Activated T-cell treated with anti-CD3 and anti-CD28 coated beads, Interleukin-2, amount 50 U/mL, for 48 hours (primary cell): ENCODE measurements at regions not wholly inside any gene's neighbourhood (a gene's known extent, or its start where the extent isn't known, plus 50 kb on each side); places are given as distances from the start of the nearest gene placed in this dataset.
"Not testable (repeated sequence)": the region's sequence is repeated elsewhere in the genome, so short reads cannot be mapped to it uniquely, and the experiment has no call there.

ENCODE experiments used
- DNase-seq, 2 experiments: peaks; one replicate each; pipeline ENCODE4 v3.0.0-alpha.2; 2020

DNA sequence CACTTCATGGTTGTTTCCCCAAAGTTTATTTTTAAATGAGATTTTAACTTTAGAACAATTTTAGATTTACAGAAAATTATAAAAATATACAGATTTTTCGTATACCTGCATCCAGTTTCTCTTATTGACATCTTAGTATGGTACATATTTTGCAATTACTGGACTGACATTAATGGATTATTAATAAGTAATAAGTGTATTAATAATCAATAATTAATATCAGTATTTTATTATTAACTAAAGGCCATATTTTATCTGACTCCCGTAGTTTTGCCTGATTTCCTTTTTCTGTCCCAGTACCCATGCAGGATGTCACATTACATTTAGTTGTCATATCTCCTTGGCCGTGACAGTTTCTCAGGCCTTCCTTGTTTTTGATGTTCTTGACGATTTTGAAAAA is 307.0 kb downstream of the C6orf118 start:
- no peak for DNase-seq

DNA sequence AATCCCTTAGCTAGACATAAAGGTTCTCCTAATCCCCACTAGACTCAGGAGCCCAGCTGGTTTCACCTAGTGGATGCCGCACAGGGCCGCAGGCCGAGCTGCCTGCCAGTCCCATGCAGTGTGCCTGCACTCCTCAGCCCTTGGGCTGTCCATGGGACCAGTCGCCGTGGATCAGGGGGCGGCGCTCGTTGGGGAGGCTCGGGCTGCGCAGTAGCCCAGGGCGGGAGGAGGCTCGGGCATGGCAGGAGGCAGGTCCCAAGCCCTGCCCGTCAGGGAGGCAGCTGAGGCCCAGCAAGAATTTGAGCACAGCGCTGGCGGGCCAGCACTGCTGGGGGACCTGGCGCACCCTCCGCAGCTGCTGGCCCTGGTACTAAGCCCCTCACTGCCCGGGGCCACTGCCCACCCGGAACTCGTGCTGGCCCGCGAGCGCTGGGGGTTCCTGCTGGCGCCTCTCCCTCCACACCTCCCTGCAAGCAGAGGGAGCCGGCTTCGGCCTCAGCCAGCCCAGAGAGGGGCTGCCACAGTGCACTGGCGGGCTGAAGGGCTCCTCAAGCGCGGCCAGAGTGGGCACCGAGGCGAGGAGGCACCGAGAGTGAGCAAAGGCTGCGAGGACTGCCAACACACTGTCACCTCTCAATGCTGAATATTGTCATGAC is 307.8 kb downstream of the C6orf118 start:
- DNase-seq = no peak

DNA sequence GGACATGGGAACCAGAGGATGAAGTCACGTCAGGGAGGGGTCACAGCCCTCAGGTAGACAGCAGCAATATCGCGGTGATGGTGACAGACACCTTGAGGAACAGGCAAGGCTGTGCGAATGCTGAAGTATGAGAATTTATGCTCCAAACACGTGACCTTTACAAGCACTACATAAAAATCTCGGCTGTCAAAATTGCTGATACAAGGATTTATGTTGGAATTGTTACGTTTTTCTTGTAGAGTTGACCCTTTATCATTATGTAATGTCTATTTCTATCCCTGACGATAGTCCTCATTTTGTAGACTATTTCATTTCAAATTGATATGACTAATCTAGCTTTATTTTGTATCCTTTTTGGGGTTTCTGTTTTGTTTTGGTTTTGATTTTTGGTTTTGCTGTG is 311.1 kb downstream of the C6orf118 start:
- DNase-seq = no peak

DNA sequence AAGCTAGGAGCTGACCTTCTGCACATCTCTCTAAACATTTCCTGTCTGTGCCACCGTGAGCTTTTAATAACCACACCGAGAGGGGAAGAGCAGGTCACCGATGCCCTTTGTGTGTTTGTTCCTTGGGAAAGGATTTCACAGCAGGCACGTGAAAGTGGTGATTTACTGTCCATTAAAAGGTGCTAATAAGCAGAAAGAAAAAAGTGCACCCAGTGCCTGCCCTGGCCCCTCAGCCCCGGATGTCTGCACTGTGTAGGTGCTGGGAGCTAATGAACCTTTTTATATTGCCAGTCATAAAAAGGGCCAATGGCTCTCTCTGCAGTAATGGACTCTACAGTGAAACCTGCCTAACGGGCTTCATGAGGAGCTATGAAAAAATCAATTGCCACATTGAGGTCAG is 312.6 kb downstream of the C6orf118 start:
- no peak for DNase-seq

DNA sequence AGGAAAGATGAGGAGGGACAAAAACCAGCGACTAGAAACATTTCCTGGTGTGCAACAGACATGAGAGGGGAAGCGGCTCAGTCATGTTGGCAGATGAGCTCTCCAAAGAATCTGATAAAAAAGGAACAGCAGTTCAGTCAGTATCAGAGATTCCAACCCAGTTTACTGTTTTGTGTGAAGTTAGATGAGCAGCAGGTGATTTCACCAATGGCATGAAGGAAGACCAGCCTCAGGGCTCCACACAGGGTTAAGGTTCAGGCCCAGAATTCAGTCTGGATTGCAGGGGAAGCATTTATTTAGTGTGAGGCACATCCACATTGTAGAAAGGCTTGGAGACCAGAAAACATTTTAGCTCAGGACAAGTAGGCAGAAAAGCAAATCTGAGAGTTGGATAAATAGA is 317.8 kb downstream of the C6orf118 start:
- DNase-seq = no peak

DNA sequence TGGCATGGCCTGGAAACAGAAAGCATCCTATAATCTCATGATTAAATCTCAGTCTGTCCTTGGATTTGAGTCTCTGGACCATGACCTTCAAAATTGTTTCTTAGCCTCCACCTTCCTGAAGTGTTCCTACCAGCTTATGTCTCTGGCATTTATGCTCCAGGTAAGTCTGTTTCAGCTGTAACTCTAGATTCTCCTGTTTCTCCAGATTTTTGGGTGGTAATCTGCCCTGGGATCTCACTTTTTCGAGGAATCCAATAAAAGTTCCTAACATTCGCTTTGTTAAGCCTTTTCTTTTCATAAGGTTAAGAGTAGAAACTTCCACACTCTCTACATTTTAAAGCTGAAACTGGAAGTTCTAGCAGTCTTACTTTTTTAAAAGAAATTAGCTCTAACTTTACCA is 318.5 kb downstream of the C6orf118 start:
- DNase-seq = no peak

DNA sequence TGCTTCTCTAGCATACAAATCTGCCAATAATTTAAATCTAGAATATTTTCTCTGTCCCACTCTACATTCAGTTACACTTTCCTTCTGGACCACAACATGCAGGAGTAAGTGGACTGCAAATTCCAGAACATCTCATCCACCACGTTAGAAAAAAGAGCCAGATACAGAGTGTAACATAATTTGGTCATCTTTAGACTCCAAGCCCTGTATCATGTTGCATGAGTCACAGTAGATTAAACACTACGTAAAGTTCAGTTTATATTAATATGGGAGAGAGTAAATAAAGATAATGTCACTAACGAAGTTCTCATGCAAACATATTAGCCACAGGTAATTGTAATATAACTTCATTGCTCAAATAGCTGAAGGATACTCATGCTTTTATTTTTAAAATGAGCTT is 327.0 kb downstream of the C6orf118 start:
- DNase-seq = no peak

DNA sequence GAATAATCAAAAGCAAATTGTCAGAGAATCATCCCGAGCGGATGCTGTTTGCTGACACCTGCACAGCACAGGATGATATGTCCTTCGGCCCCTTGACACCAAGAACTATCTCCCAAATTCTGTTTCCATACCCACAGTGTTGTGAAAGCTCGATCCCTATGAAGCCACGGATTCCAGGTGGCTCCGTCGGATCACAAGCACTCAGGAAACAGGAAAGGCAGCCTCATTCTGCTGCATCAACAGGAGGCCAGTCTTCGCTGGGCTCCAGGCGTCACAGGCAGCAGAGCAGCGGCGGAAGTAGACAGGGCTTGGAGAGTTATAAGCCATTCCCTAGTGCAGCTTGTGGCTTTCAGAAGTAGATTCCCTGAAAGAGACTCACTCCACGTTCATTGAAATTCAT is 342.3 kb downstream of the C6orf118 start:
- no peak for DNase-seq

DNA sequence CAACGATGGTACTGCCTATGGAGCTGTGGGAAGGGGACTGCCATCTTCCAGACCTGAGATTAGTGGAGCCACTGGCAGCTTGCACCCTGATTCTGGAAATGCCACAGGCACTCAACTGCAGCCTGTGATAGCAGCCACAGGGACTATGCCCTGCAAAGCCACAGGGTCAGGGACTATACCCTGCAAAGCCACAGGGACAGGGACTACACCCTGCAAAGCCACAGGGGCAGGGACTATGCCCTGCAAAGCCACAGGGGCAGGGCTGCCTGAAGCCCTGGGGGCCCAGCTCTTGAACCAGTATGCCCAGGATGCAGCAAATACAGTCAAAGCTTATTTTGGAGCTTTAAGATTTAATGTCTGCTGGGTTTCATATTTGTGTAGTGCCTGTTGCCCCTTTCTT is 346.6 kb downstream of the C6orf118 start:
- no peak for DNase-seq

DNA sequence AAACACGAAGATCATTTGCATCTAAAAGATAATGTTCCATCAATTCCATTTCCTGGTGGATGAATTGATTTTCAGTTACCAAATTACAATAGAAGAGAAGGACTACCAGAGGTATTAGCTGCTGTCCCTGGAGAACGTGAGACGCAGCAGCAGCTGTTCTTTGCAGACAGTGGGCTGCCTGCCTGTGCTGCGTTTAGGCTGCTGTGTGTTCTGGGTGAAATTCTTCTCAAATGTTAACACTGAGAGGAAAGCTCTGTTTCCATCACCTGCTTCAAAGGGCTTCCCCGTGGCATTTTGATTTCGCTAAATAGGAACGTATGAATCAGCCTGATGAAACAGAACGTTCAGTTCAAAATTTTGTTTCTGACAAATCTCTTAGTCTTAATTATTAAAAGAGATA is 362.2 kb downstream of the C6orf118 start:
- no peak for DNase-seq

DNA sequence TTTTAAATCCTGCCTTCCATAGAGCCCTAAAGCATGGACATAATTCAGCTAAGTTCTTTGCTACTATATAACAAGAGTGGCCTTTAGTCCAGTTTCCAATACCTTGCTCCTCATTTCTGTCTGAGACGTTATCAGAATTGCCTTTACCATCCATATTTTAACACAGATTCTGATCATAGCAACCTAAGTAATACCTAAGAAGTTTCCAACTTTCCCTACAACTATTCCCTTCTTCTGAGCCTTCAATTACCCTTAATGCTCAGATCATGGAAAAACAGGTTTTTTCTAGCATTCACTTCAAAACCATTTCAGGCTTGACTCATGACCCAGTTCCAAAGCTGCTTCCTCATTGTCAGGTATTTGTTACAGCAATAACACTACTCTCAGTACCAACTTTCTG is 367.1 kb downstream of the C6orf118 start:
- no peak for DNase-seq

DNA sequence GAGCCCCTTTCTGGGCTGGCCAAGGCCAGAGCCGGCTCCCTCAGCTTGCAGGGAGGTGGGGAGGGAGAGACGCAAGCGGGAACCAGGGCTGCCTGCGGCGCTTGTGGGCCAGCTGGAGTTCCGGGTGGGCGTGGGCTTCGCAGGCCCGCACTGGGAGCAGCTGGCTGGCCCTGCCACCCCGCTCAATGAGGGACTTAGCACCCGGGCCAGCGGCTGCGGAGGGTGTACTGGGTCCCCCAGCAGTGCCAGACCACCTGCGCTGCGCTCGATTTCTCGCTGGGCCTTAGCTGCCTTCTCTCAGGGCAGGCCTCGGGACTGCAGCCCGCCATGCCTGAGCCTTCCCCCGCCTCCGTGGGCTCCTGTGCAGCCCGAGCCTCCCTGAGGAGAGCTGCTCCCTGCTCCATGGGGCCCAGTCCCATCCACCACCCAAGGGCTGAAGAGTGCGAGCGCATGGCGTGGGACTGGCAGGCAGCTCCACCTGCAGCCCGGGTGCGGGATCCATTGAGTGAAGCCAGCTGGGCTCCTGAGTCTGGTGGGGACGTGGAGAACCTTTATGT is 376.1 kb downstream of the C6orf118 start:
- DNase-seq = not testable (repeated sequence)

DNA sequence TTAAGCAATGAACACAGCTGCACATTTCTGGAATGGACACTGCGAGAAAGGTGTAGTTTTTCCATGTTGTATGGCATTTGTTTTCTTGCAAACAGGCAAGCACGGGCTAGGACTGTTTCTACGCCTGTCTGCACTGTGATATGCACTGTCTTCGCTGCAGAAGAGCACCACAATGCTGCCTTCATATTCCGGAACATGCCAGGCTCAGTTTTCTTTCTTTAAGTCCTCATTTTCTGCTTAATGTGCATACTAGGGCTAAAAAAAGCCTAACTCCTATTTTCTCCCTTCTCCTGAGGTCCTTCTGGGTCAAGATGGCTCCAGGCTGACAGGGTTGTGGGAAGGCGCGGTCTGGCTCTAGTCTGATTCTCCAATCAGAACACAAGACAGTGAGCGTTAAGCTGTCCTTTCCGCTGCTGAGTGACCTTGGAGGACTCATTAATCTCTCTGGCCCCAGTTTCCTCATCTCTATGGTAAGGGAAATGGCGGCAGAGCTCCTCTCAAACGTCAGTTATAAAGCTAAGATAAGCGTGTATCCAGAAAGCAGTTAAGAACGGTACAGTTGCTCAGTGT is 379.9 kb downstream of the C6orf118 start:
- no peak for DNase-seq

DNA sequence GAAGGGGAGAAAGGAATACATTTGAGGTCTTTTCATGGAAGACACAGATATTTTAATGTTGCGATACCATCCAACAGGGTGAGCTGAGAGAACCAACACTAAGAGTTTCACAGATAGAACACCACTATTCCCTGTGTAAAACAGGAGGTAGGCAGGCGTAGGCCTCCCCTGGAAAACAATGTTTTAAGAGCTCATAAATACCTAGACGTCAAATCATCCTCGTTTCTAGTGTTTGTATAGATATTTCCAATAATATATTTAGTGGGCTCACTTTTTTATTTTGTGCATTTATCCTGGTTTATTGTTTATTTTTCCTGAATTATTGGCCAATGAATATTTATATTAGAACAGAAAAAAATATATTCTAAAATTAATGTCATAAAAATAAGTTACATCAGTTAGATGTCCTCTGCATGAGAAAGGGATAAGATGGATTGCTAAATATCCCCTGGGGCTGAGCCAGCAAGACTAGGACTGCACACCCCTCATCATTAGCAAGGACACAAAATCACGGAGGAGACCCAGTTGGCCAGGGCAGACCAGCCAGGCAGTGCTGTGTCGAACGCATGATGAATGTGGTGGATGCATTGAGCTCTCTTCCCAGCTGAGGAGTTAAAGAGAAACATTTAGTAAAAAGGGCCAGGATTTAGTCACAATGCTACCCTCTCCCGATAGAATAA is 380.5 kb downstream of the C6orf118 start:
- DNase-seq = no peak

DNA sequence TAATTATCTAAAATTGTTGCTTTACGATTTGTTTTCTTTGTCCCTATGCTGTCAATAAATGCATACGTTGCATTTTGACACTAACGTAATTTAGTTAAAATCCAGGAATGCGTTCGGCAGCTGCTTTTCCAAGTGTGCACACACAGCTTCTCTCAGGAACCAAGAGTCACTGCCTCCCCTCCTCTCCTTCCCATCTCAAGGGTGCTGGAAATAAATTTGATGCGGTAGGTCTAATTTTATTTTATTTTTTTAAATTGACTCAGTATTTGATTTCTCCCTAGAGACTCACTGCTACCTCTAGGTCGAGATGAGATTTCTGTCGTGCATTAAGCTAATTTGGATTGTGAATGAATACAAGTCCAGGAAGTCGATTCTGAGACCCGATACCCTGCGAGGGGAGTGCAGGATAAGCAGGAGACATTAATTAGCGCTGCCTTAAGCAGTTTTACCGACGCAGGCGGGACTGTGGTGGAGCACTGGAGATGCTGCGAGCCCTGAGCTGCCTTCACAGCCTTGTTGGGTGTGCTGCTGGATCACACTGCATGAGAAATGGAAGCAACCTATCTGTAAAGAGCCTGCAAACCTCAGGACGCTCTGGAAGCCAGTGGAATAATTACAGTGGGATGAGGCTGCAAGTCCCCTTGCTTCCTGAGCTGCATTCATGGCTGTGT is 381.2 kb downstream of the C6orf118 start:
- DNase-seq = no peak

DNA sequence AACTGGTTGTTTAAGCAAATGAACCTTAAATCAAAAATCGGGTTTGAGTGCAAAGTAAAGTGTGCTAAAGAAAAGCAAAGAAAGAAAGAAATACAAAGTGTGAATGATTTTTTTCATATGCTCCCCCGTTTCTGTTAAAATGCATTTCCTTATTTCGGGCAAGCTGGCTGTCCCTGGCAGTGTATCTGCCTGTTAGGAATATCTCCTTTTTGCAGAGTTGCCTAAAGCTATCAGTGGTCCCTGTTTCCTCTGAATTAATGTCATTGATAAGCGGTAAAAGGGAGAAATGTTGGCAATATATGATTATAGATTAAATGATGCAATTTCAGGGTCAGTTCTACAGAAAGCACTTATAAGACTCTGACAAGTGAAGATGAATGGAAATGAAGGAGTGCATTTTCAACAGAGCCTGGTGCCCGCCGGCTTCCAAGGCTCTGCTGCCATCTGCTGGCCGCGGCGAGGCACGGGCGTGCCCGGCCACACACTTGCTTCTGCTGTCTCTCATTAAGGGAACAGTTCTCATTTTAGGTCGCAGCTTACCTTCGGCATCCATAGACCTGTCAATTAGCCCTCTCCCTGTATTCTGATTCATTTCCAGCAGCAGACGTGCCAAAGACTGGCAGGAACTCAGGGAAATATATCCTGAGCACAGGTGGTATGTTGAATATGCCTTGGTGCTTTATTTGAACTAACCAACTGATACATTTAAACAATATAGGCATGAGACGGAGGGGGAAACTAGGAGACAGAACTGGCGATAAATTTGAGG is 381.9 kb downstream of the C6orf118 start:
- peak; percentile 56 to 69 for DNase-seq

DNA sequence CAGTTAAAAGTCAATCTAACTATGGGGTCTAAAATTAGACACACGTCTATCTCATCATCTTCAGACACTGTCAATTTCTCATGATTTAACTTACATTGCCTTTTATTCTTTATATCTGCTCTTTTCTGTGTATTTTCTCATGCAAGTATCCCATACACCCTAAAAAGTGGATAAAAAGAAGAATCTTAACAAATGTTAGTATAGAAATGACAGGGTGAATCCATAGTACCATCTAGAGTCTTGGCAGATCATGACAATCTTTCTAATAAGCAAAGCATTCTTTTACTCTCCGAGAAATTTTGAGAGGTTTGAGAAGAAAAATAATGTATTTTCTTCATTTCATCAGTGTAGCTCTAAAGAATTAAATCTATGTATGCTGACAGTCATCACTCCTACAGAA is 382.7 kb downstream of the C6orf118 start:
- no peak for DNase-seq

DNA sequence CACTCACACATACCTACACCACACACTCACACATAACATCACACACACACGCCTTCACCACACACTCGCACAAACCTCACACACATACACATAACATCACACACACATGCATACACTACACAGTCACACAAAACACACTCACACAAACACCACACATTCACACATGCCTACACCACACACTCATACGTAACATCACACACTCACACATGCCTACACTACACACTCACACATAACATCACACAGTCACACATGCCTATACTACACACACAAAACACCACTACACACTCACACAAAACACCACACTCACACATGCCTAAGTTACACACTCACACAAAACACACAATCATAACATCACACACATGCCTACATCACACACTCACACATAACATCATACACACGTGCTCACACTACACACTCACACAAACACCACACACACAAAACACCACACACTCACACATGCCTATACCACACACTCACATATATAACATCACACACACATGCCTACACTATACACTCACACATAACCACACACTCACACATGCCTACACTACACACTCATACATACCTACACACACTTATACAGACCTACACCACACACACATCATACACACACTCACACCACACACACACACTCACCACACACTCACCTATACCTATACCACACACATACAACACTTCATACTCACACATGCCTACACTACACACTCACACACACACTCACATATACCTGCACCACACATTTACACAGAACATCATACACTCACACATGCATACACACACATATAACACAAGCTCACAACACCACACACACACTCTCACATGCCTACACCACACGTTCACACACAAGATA is 383.5 kb downstream of the C6orf118 start:
- DNase-seq = no peak

DNA sequence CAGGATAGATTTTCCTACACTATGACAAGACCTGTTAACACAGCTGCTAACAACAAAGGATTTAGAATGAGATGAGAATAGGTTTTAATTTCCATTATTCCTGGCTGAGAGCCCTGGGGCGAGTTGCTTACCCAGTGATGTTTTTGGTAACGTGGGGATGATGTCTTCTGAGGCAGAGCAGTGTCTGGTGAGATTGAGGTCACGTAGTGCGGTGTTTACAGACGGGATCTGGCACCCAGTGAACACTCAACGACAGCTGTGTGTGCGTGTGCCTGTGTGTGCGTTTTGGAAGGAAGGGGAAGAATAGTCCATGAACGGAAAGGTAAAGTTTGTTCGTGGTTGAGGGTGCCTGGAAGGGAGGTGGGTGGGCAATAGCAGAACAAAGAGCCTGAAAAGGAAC is 384.7 kb downstream of the C6orf118 start:
- no peak for DNase-seq

DNA sequence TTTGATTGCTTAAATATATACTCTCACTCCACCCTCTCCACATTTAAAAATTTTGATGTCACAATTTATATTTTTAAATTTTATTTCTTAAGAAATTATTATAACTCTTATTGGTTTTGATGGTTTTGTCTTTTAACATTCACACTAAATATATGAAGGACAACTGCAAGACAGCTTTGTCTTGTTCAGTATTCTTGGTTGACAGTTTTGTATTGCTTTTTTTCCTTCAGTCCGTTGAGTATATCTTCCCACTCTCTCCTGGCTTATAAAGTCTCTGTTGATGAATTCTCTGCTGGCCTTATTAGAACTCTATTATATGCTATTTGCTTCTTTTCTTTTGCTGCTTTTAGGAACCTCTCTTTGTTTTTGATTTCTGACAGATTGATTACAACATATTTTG is 392.2 kb downstream of the C6orf118 start:
- DNase-seq = no peak

DNA sequence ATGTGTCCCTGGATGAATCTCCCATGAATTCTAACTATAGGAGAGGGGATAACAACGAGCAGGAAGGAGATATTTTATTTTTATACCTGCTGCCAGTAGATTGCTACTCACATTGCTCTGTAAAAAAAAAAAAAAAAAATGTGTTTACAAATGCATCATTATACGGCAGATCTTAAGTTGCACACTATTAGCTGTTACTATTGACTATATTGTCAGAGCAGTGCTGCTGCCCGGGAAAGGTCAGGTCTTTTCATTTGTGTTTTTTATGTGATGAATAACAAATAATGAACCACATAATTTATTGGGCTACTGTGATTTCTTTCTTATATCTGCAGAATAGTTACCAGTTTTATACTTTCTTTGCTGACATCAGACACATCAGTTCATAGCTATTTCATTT is 393.3 kb downstream of the C6orf118 start:
- no peak for DNase-seq
